DOHH2 (cell line): ENCODE measurements at regions not wholly inside any gene's neighbourhood (a gene's known extent, or its start where the extent isn't known, plus 50 kb on each side); places are given as distances from the start of the nearest gene placed in this dataset.

Experiments
- EZH2phosphoT487 ChIP-seq: fragments of 200-600 bp; sonication (generic); IDR thresholded peaks from 2 replicates; pipeline ENCODE4 v1.6.1; 2017; ENCODE audit warnings: borderline replicate concordance, mild to moderate bottlenecking, antibody characterized with exemption, low read length, moderate library complexity, mixed read lengths
- TF ChIP-seq, protein P1 (sequence below): fragments of 200-600 bp; sonication (generic); IDR thresholded peaks from one replicate; pipeline ENCODE4 v1.5.1; 2014; ENCODE audit warnings: antibody characterized with exemption, mild to moderate bottlenecking, low read depth, low read length; ENCODE audit not compliant: poor library complexity, severe bottlenecking

DNA sequence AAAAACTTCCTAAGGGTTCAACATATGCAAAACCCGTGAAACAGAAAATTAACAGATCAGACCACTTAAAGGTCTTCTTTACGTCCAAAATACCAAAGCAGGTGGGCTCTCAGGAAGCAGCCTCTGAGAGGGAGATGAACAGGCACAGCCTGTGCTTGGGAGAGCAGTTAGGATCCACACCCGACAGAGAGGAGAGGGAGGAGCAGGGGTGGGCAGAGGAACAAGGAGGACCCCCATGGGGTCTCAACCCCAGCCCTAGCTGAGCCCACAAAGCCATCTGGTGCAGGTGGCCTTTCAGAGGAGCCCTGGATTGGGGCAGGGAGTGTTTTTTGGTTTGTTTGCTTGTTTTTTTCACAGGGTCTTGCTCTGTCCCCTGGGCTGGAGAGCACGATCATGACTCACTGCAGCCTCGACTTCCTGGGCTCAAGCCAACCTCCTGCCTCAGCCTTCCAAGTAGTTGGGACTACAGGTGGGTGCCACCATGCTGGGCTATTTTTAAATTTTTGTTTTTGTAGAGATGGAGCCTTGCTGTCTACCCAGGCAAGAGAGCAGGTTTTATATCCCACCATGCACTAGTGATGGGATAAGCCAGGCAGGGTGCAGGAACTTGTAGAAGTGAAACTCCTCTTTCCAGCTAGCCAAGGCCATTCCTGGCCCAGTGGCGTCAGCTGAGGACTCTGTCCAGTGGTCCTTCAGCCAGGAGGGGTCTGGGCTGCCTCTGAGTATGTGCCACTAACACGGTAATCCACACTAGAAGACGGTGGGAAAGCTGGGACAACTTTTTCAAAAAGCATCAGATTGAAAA lies 154.1 kb upstream of the HDAC4 start:
- TF ChIP-seq, protein P1, sequence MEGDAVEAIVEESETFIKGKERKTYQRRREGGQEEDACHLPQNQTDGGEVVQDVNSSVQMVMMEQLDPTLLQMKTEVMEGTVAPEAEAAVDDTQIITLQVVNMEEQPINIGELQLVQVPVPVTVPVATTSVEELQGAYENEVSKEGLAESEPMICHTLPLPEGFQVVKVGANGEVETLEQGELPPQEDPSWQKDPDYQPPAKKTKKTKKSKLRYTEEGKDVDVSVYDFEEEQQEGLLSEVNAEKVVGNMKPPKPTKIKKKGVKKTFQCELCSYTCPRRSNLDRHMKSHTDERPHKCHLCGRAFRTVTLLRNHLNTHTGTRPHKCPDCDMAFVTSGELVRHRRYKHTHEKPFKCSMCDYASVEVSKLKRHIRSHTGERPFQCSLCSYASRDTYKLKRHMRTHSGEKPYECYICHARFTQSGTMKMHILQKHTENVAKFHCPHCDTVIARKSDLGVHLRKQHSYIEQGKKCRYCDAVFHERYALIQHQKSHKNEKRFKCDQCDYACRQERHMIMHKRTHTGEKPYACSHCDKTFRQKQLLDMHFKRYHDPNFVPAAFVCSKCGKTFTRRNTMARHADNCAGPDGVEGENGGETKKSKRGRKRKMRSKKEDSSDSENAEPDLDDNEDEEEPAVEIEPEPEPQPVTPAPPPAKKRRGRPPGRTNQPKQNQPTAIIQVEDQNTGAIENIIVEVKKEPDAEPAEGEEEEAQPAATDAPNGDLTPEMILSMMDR: no peak
- no peak for TF ChIP-seq EZH2phosphoT487
